Right atrium auricular region (tissue), 2 donors: ENCODE measurements at regions not wholly inside any gene's neighbourhood (a gene's known extent, or its start where the extent isn't known, plus 50 kb on each side); places are given as distances from the start of the nearest gene placed in this dataset.

Experiments used
- DNase-seq: peaks from one replicate; pipeline ENCODE4 v3.0.0-alpha.2; 2019; ENCODE audit warnings: low spot score
- H3K27ac ChIP-seq, 2 donors: fragments of 200-600 bp; sonication (generic); 1 replicate in 1 of 2; 2 replicates in 1 of 2; pipeline ENCODE4 v1.5.1; 2016 to 2019
- H3K27me3 ChIP-seq, 2 donors: fragments of 200-600 bp; sonication (generic); one replicate each; pipeline versions ENCODE4 v1.5.1 to v1.6.0; 2017 to 2019
- H3K36me3 ChIP-seq: fragments of 200-600 bp; sonication (generic); one replicate; pipeline ENCODE4 v1.5.1; 2016
- H3K4me1 ChIP-seq, 2 donors: fragments of 200-600 bp; sonication (generic); one replicate each; pipeline versions ENCODE4 v1.5.1 to v1.6.0; 2017 to 2019
- H3K4me3 ChIP-seq, 2 donors: fragments of 200-600 bp; sonication (generic); 1 replicate in 1 of 2; 2 replicates in 1 of 2; pipeline ENCODE4 v1.5.1; 2017 to 2019; ENCODE audit warnings: mild to moderate bottlenecking in 1 of 2, moderate library complexity in 1 of 2
- H3K9me3 ChIP-seq, 2 donors: fragments of 200-600 bp; sonication (generic); one replicate each; pipeline ENCODE4 v1.5.1; 2019
- CTCF ChIP-seq, 2 donors: fragments of 200-600 bp; sonication (generic); IDR thresholded peaks; one replicate each; pipeline ENCODE4 v1.5.1; 2019; ENCODE audit warnings: antibody characterized with exemption in 2 of 2

- no peaks in the 10 kb centered on the region for H3K4me1 ChIP-seq
- TF ChIP-seq CTCF (IDR thresholded peaks at IDR 0.05), result no peak
- no peak overlapping the region for H3K27ac ChIP-seq
- no peak overlapping the region for H3K4me3 ChIP-seq
- no peaks in the 10 kb centered on the region for H3K27me3 ChIP-seq
- DNase-seq, result no peak
- no peaks in the 10 kb centered on the region for H3K36me3 ChIP-seq
- H3K9me3 ChIP-seq, result no peaks in the 10 kb centered on the region
Measured at GRCh38 chr5:110096419-110096818, 406.7 kb downstream of the MAN2A1 start.

GRCh38 chr5:110099572-110099971, 409.8 kb downstream of the MAN2A1 start:
- no peak overlapping the region for H3K27ac ChIP-seq
- H3K9me3 ChIP-seq, result no peaks in the 10 kb centered on the region
- H3K27me3 ChIP-seq, result no peaks in the 10 kb centered on the region
- no peak for TF ChIP-seq CTCF (IDR thresholded peaks at IDR 0.05)
- no peaks in the 10 kb centered on the region for H3K4me1 ChIP-seq
- no peaks in the 10 kb centered on the region for H3K36me3 ChIP-seq
- H3K4me3 ChIP-seq, result no peak overlapping the region
- no peak for DNase-seq

- Histone ChIP-seq H3K4me1 (no peaks in the 10 kb centered on the region), H3K27me3 (no peaks in the 10 kb centered on the region), H3K4me3 (no peak overlapping the region), H3K9me3 (no peaks in the 10 kb centered on the region), H3K27ac (no peak overlapping the region), H3K36me3 (no peaks in the 10 kb centered on the region)
- TF ChIP-seq CTCF (IDR thresholded peaks at IDR 0.05), result no peak
- DNase-seq, result no peak
Measured at GRCh38 chr5:110103081-110103480, 413.4 kb downstream of the MAN2A1 start.

GRCh38 chr5:110104060-110104725, 414.5 kb downstream of the MAN2A1 start:
- Histone ChIP-seq H3K36me3 (no peaks in the 10 kb centered on the region), H3K4me1 (no peaks in the 10 kb centered on the region), H3K27me3 (no peaks in the 10 kb centered on the region), H3K4me3 (no peak overlapping the region), H3K9me3 (no peaks in the 10 kb centered on the region), H3K27ac (no peak overlapping the region)
- TF ChIP-seq CTCF (IDR thresholded peaks at IDR 0.05), result no peak
- DNase-seq, result no peak

GRCh38 chr5:110104726-110105669, 415.3 kb downstream of the MAN2A1 start:
- H3K27me3 ChIP-seq, result no peaks in the 10 kb centered on the region
- no peaks in the 10 kb centered on the region for H3K36me3 ChIP-seq
- H3K27ac ChIP-seq, result no peak overlapping the region
- TF ChIP-seq CTCF (IDR thresholded peaks at IDR 0.05), result no peak
- H3K4me1 ChIP-seq, result no peaks in the 10 kb centered on the region
- no peaks in the 10 kb centered on the region for H3K9me3 ChIP-seq
- no peak overlapping the region for H3K4me3 ChIP-seq
- DNase-seq, result no peak
